Hindlimb muscle (tissue), 1 donor: ENCODE measurements at regions not wholly inside any gene's neighbourhood (a gene's known extent, or its start where the extent isn't known, plus 50 kb on each side); places are given as distances from the start of the nearest gene placed in this dataset.
A peak's percentile ranks its signal among the peaks of the same experiment; 100 is the strongest.

Experiments used
- DNase-seq: peaks from one replicate; pipeline ENCODE4 v3.0.0-alpha.2; 2013

- DNase-seq = no peak
These were observed 62.0 kb upstream of the HES1 start for GRCh38 chr3:194073926-194074325.

- no peak for DNase-seq
These were observed 60.8 kb upstream of the HES1 start for GRCh38 chr3:194075088-194075615.

- no peak for DNase-seq
These were observed 60.0 kb upstream of the HES1 start for GRCh38 chr3:194075802-194076460.

- DNase-seq = no peak
These were observed 59.5 kb upstream of the HES1 start for GRCh38 chr3:194076475-194076874.

- no peak for DNase-seq
These were observed 58.3 kb upstream of the HES1 start for GRCh38 chr3:194077602-194078001.

GRCh38 chr3:194078045-194078821, 57.7 kb upstream of the HES1 start:
- no peak for DNase-seq

- no peak for DNase-seq
These were observed 56.2 kb upstream of the HES1 start for GRCh38 chr3:194079702-194080172.

- no peak for DNase-seq
These were observed 55.5 kb upstream of the HES1 start for GRCh38 chr3:194080436-194080835.

GRCh38 chr3:194080913-194081800, 54.8 kb upstream of the HES1 start:
- no peak for DNase-seq

GRCh38 chr3:194081826-194082225, 54.1 kb upstream of the HES1 start:
- no peak for DNase-seq

- peak; percentile 78 for DNase-seq
These were observed 53.0 kb upstream of the HES1 start for GRCh38 chr3:194082743-194083636.

GRCh38 chr3:194083637-194084224, 52.2 kb upstream of the HES1 start:
- DNase-seq = no peak

GRCh38 chr3:194084284-194084683, 51.7 kb upstream of the HES1 start:
- DNase-seq = no peak
